DMS153 treated with DMSO at 0.1 percent for 48 hours (cell line): ENCODE measurements at regions not wholly inside any gene's neighbourhood (a gene's known extent, or its start where the extent isn't known, plus 50 kb on each side); places are given as distances from the start of the nearest gene placed in this dataset.

ENCODE experiments used
- DNase-seq: peaks from one replicate; lab custom pipeline; 2025; ENCODE audit not compliant: unreplicated experiment; lab: John Stamatoyannopoulos, UW

DNA sequence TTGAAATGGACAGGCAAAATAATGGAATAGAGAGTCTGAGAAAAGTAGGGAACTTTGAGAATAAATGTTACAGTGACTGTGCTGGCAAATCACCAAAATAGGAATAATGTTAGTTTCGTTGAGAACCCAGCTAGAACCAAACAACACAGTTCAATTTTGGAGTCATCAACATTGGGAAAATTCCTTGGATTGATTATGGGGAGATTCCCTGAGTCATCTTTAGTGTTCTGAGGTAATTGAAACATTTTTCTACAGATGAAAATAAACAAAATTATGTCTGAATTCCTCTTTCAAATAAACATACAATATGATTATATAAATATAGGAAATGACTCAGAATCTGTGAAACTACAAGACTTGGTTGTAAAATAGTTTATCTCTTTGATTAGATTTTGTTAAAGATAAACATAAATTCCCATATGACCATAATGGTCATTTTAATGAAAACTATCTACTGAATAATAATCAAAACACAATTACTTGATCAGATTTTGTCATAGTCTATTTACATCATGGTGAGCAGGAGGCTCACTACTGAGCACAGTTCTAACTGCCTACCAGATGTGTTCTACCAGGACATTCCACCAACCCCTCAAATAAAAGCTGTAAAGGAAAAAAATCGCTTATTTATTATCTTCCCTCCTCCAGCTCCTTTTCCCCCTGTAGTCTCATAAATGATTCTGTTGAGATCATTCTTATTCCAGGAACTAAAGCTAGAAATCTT is 51.4 kb upstream of the GABRA2 start:
- no peak for DNase-seq
